ENCODE measurements at regions not wholly inside any gene's neighbourhood (a gene's known extent, or its start where the extent isn't known, plus 50 kb on each side); places are given as distances from the start of the nearest gene placed in this dataset.

DNA sequence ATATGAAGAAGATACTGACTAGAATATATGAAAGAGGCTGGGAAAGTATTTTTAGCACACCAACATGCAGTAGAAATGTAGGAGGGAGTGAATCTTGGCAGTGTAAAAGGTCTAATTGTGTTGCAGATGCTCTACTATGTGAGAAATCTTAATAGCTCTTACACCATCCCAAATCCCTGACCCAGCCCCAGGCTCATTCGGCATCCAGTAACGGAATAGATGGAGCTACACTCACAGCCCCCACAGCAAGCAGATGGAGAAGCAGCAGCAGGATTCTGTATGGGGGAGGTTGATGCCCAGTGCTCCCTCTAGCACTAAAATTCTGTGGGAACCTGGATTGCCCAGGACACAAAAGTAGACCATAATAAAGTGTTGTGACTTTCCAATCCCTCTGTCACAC, 153.2 kb upstream of the PRDX4 start:
- Histone ChIP-seq H2BK5ac (ENCODE audit: low read depth, low read length) (peak overlapping the region; percentile 81; the same call in 1 of the 2 replicates), H4K8ac (ENCODE audit: extremely low read depth, insufficient read depth, low read length) (no peak overlapping the region), H3K36me3 (ENCODE audit: control insufficient read depth in 2 of 4, insufficient read depth in 4 of 4, low read length in 3 of 4) (no peaks in the 10 kb centered on the region), H2BK12ac (ENCODE audit: low read depth, low read length) (peak overlapping the region; percentile 99), H3K79me2 (ENCODE audit: control insufficient read depth in 1 of 2, insufficient read depth in 2 of 2, low read length in 2 of 2) (no peaks in the 10 kb centered on the region), H3K18ac (ENCODE audit: extremely low read depth, low read length) (0 out of 2 replicates have a peak overlapping the region, but pooled peaks have one; percentile 83), H3K56ac (replicated peaks; ENCODE audit: insufficient read length, low read depth, low read length) (no peak overlapping the region), H3K4me2 (ENCODE audit: insufficient read depth in 1 of 2, low read depth in 2 of 2, low read length in 2 of 2) (no peak overlapping the region; a peak in 1 of 4 replicates), H4K5ac (ENCODE audit: insufficient read length, low read depth, low read length) (no peak overlapping the region), H4K20me1 (replicated peaks in 1 of 2; ENCODE audit: control insufficient read depth in 1 of 2, insufficient read depth in 2 of 2, low read length in 2 of 2) (no peaks in the 10 kb centered on the region), H3K23ac (ENCODE audit: insufficient read length) (no peak overlapping the region), H2AFZ (ENCODE audit: low read length) (no peak overlapping the region), H3K23me2 (ENCODE audit: low read depth, low read length) (no peaks in the 10 kb centered on the region), H3K9ac (replicated peaks in 1 of 4; ENCODE audit: extremely low read depth in 1 of 4, low read depth in 3 of 4, low read length in 3 of 4) (no peak overlapping the region), H3K27ac (ENCODE audit: low read depth, low read length) (no peak overlapping the region), H3K4me3 (ENCODE audit: extremely low read depth in 1 of 4, insufficient read depth in 2 of 4, low read depth in 3 of 4, low read length in 4 of 4) (no peak overlapping the region), H3K27me3 (replicated peaks in 1 of 4; ENCODE audit: control insufficient read depth in 3 of 4, extremely low read depth in 1 of 4, insufficient read depth in 3 of 4, low read length in 3 of 4) (no peaks in the 10 kb centered on the region), H3K9me3 (ENCODE audit: insufficient read depth in 2 of 2, low read depth in 1 of 2, low read length in 1 of 2) (no peaks in the 10 kb centered on the region), H3K4ac (replicated peaks; ENCODE audit: insufficient read length, low read depth, low read length) (no peak overlapping the region), H2BK120ac (replicated peaks; ENCODE audit: low read depth, low read length) (no peak overlapping the region), H2BK20ac (ENCODE audit: low read length) (0 out of 2 replicates have a peak overlapping the region, but pooled peaks have one; percentile 72), H3K4me1 (replicated peaks in 1 of 4; ENCODE audit: control insufficient read depth in 3 of 4, insufficient read depth in 4 of 4, low read length in 3 of 4) (peaks cover 2 to 12% (median 9%) of the 10 kb centered on the region in 4 experiments; a peak in 6 of 7 replicates), H2BK15ac (ENCODE audit: low read length) (no peak overlapping the region), H3K79me1 (ENCODE audit: low read depth, low read length) (no peaks in the 10 kb centered on the region; the same call in 1 of the 2 replicates), H2AK5ac (ENCODE audit: low read depth, low read length) (peak overlapping the region; percentile 86; the same call in 1 of the 2 replicates), H4K91ac (replicated peaks; ENCODE audit: insufficient read length, low read length) (peak overlapping the region; percentile 95), H3K14ac (ENCODE audit: insufficient read length) (no peak overlapping the region)
- WGBS, 2 experiments (ENCODE audit: extremely low coverage in 1 of 2, insufficient coverage in 1 of 2, insufficient read length in 1 of 2, insufficient replicate concordance in 2 of 2, low coverage in 1 of 2, low lambda C conversion rate in 2 of 2, missing lambda C conversion rate in 1 of 2) = 77% methylated on average over 2 of the region's 2 CpGs; no CpG with 5 or more reads in 1 of the 2 experiments
- DNase-seq (ENCODE audit: low read depth in 1 of 2, low spot score in 2 of 2) (no peak), FAIRE-seq (no peak)
- ChIA-PET CTCF (ENCODE audit: partially characterized antibody) (no interaction called here), POLR2A (ENCODE audit: partially characterized antibody) (interaction anchor here (1.5 kb wide), 1 partner anchor 9 kb away, joined by 9 read pairs; no protein-coding TSS in a partner anchor)
- TF ChIP-seq PHF8 (conservative IDR thresholded peaks at IDR 0.05; ENCODE audit: low read depth, low read length) = no peak
- TF ChIP-seq, protein P1, sequence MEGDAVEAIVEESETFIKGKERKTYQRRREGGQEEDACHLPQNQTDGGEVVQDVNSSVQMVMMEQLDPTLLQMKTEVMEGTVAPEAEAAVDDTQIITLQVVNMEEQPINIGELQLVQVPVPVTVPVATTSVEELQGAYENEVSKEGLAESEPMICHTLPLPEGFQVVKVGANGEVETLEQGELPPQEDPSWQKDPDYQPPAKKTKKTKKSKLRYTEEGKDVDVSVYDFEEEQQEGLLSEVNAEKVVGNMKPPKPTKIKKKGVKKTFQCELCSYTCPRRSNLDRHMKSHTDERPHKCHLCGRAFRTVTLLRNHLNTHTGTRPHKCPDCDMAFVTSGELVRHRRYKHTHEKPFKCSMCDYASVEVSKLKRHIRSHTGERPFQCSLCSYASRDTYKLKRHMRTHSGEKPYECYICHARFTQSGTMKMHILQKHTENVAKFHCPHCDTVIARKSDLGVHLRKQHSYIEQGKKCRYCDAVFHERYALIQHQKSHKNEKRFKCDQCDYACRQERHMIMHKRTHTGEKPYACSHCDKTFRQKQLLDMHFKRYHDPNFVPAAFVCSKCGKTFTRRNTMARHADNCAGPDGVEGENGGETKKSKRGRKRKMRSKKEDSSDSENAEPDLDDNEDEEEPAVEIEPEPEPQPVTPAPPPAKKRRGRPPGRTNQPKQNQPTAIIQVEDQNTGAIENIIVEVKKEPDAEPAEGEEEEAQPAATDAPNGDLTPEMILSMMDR (IDR thresholded peaks at IDR 0.05; ENCODE audit: control extremely low read depth in 1 of 3, insufficient read depth in 1 of 3, low read depth in 1 of 3, low read length in 3 of 3) = no peak
- no peak for TF ChIP-seq BRCA1 (IDR thresholded peaks at IDR 0.05; ENCODE audit: low read depth, low read length)
- TF ChIP-seq ASH2L (IDR thresholded peaks at IDR 0.05; ENCODE audit: low read length) = no peak
